H1 (cell line): ENCODE measurements at regions not wholly inside any gene's neighbourhood (a gene's known extent, or its start where the extent isn't known, plus 50 kb on each side); places are given as distances from the start of the nearest gene placed in this dataset.

Source experiments
- CTCF ChIA-PET: fragments of 300-600 bp; sonication (Branson Sonifier 250); formaldehyde crosslinking; loops from one replicate; lab custom pipeline; 2021; ENCODE audit not compliant: partially characterized antibody; lab: Charles Lee
- POLR2A ChIA-PET: fragments of 300-600 bp; sonication (Branson Sonifier 250); formaldehyde crosslinking; loops from one replicate; lab custom pipeline; 2021; ENCODE audit warnings: inconsistent platforms; ENCODE audit not compliant: partially characterized antibody; lab: Charles Lee
- DNase-seq, 2 experiments: peaks; one replicate each; pipeline versions ENCODE4 v3.0.0 to v3.0.0-alpha.2; 2010 to 2022; ENCODE audit warnings: low spot score in 2 of 2, low read depth in 1 of 2, mixed read lengths in 1 of 2
- FAIRE-seq: peaks from 2 replicates; lab custom pipeline; 2011; peaks lifted over from hg19 to GRCh38; lab: Jason Lieb, UNC
- H2AFZ ChIP-seq: 2 replicates; pipeline ENCODE4 v1.8.1; 2012; ENCODE audit warnings: low read length, inconsistent platforms
- H2AK5ac ChIP-seq: 2 replicates; pipeline ENCODE4 v1.6.1; 2013; ENCODE audit warnings: low read depth, low read length
- H2BK120ac ChIP-seq: replicated peaks from 2 replicates; pipeline ENCODE3; 2013; ENCODE audit warnings: low read depth, low read length, inconsistent platforms
- H2BK12ac ChIP-seq: 2 replicates; pipeline ENCODE4 v1.6.1; 2013; ENCODE audit warnings: low read depth, low read length
- H2BK15ac ChIP-seq: 2 replicates; pipeline ENCODE4 v1.6.1; 2013; ENCODE audit warnings: low read length
- H2BK20ac ChIP-seq: 2 replicates; pipeline ENCODE4 v1.6.1; 2013; ENCODE audit warnings: low read length
- H2BK5ac ChIP-seq: 2 replicates; pipeline ENCODE4 v1.6.1; 2013; ENCODE audit warnings: low read depth, low read length
- H3K14ac ChIP-seq: 2 replicates; pipeline ENCODE4 v1.6.1; 2013; ENCODE audit warnings: inconsistent platforms; ENCODE audit not compliant: insufficient read length
- H3K18ac ChIP-seq: 2 replicates; pipeline ENCODE4 v1.6.1; 2013; ENCODE audit warnings: low read length; ENCODE audit errors: extremely low read depth
- H3K23ac ChIP-seq: 2 replicates; pipeline ENCODE4 v1.6.1; 2013; ENCODE audit warnings: inconsistent platforms; ENCODE audit not compliant: insufficient read length
- H3K23me2 ChIP-seq: 2 replicates; pipeline ENCODE4 v1.6.1; 2013; ENCODE audit warnings: low read depth, low read length
- H3K27ac ChIP-seq: 2 replicates; pipeline ENCODE4 v1.6.1; 2011; ENCODE audit warnings: low read depth, low read length, inconsistent platforms
- H3K27me3 ChIP-seq, 4 experiments: replicated peaks in 1 of 4; 1 replicate in 1 of 4; 2 replicates in 3 of 4; pipeline versions ENCODE4 v1.6.1 to v1.8.1; 2011 to 2013; ENCODE audit warnings: low read length in 3 of 4, mild to moderate bottlenecking in 3 of 4, inconsistent platforms in 2 of 4, mixed read lengths in 2 of 4, moderate library complexity in 1 of 4; ENCODE audit not compliant: control insufficient read depth in 3 of 4, insufficient read depth in 3 of 4; ENCODE audit errors: extremely low read depth in 1 of 4
- H3K36me3 ChIP-seq, 4 experiments: 2 replicates each; pipeline versions ENCODE4 v1.6.1 to v1.8.1; 2011 to 2013; ENCODE audit warnings: mild to moderate bottlenecking in 4 of 4, low read length in 3 of 4, moderate library complexity in 2 of 4, control low read depth in 1 of 4, inconsistent platforms in 1 of 4; ENCODE audit not compliant: insufficient read depth in 4 of 4, control insufficient read depth in 2 of 4
- H3K4ac ChIP-seq: replicated peaks from 2 replicates; pipeline ENCODE3; 2013; ENCODE audit warnings: low read length, low read depth, mixed read lengths, inconsistent platforms; ENCODE audit not compliant: insufficient read length
- H3K4me1 ChIP-seq, 4 experiments: replicated peaks in 1 of 4; 1 replicate in 1 of 4; 2 replicates in 3 of 4; pipeline versions ENCODE4 v1.6.1 to v1.8.1; 2011 to 2013; ENCODE audit warnings: low read length in 3 of 4, inconsistent platforms in 2 of 4, mixed read lengths in 1 of 4; ENCODE audit not compliant: insufficient read depth in 4 of 4, control insufficient read depth in 3 of 4
- H3K4me2 ChIP-seq, 2 experiments: 2 replicates each; pipeline versions ENCODE4 v1.6.1 to v1.8.1; 2011 to 2013; ENCODE audit warnings: low read depth in 2 of 2, low read length in 2 of 2, control low read depth in 1 of 2, inconsistent platforms in 1 of 2, mild to moderate bottlenecking in 1 of 2; ENCODE audit not compliant: insufficient read depth in 1 of 2
- H3K4me3 ChIP-seq, 4 experiments: fragments of 200-600, 300-600 bp in 1 of 4; sonication (generic), shearing (Covaris generic), sonication (Bioruptor Twin) in 1 of 4; 2 replicates each; pipeline versions ENCODE4 v1.5.1 to v1.8.1; 2011 to 2016; ENCODE audit warnings: low read length in 4 of 4, low read depth in 3 of 4, control low read depth in 2 of 4, inconsistent platforms in 2 of 4, mild to moderate bottlenecking in 2 of 4, mixed read lengths in 1 of 4, moderate library complexity in 1 of 4; ENCODE audit not compliant: insufficient read depth in 2 of 4; ENCODE audit errors: extremely low read depth in 1 of 4
- H3K56ac ChIP-seq: replicated peaks from 2 replicates; pipeline ENCODE3; 2013; ENCODE audit warnings: low read depth, mild to moderate bottlenecking, mixed read lengths, low read length, inconsistent platforms; ENCODE audit not compliant: insufficient read length
- H3K79me1 ChIP-seq: 2 replicates; pipeline ENCODE4 v1.6.1; 2013; ENCODE audit warnings: low read depth, low read length, control low read depth
- H3K79me2 ChIP-seq, 2 experiments: 2 replicates each; pipeline versions ENCODE4 v1.6.1 to v1.8.1; 2012 to 2013; ENCODE audit warnings: low read length in 2 of 2, mild to moderate bottlenecking in 2 of 2, inconsistent platforms in 1 of 2; ENCODE audit not compliant: insufficient read depth in 2 of 2, control insufficient read depth in 1 of 2
- H3K9ac ChIP-seq, 4 experiments: replicated peaks in 1 of 4; 1 replicate in 1 of 4; 2 replicates in 3 of 4; pipeline versions ENCODE4 v1.6.1 to v1.8.1; 2011 to 2013; ENCODE audit warnings: low read depth in 3 of 4, low read length in 3 of 4, control low read depth in 2 of 4, mild to moderate bottlenecking in 2 of 4, moderate library complexity in 2 of 4, inconsistent platforms in 1 of 4; ENCODE audit errors: extremely low read depth in 1 of 4
- H3K9me3 ChIP-seq, 2 experiments: 2 replicates each; pipeline versions ENCODE4 v1.6.1 to v1.8.1; 2012 to 2013; ENCODE audit warnings: mild to moderate bottlenecking in 2 of 2, moderate library complexity in 2 of 2, control low read depth in 1 of 2, inconsistent platforms in 1 of 2, low read depth in 1 of 2, low read length in 1 of 2, mixed read lengths in 1 of 2; ENCODE audit not compliant: insufficient read depth in 2 of 2
- H4K20me1 ChIP-seq, 2 experiments: replicated peaks in 1 of 2; 2 replicates each; pipeline versions ENCODE3 to v1.8.1; 2011 to 2013; ENCODE audit warnings: inconsistent platforms in 2 of 2, low read length in 2 of 2, mild to moderate bottlenecking in 1 of 2; ENCODE audit not compliant: insufficient read depth in 2 of 2, control insufficient read depth in 1 of 2
- H4K5ac ChIP-seq: 2 replicates; pipeline ENCODE4 v1.6.1; 2013; ENCODE audit warnings: low read length, low read depth, mixed read lengths, inconsistent platforms; ENCODE audit not compliant: insufficient read length
- H4K8ac ChIP-seq: 2 replicates; pipeline ENCODE4 v1.8.0; 2013; ENCODE audit warnings: mild to moderate bottlenecking, moderate library complexity, low read length, inconsistent platforms; ENCODE audit not compliant: insufficient read depth; ENCODE audit errors: extremely low read depth
- H4K91ac ChIP-seq: replicated peaks from 2 replicates; pipeline ENCODE3; 2013; ENCODE audit warnings: low read length, mixed read lengths, inconsistent platforms; ENCODE audit not compliant: insufficient read length
- CTBP2 ChIP-seq: IDR thresholded peaks from 2 replicates; pipeline ENCODE4 v1.7.0; 2011; ENCODE audit warnings: borderline replicate concordance, mild to moderate bottlenecking, moderate library complexity, mixed read lengths, low read length; ENCODE audit not compliant: insufficient read depth, insufficient read length
- FOSL1 ChIP-seq: IDR thresholded peaks from 2 replicates; pipeline ENCODE4 v1.6.1; 2011; ENCODE audit warnings: mild to moderate bottlenecking, low read depth, low read length, moderate library complexity; ENCODE audit not compliant: insufficient read depth
- JUND ChIP-seq: IDR thresholded peaks from 2 replicates; pipeline ENCODE4 v1.6.1; 2011; ENCODE audit warnings: mild to moderate bottlenecking, improper control_type of control experiment, low read length
- RFX5 ChIP-seq: IDR thresholded peaks from 2 replicates; pipeline ENCODE4 v1.6.1; 2011; ENCODE audit warnings: low read depth, low read length, improper control_type of control experiment, borderline replicate concordance
- SIN3A ChIP-seq, 2 experiments: IDR thresholded peaks in 1 of 2; conservative IDR thresholded peaks in 1 of 2; 2 replicates each; pipeline ENCODE4 v1.6.1; 2011 to 2012; ENCODE audit warnings: low read length in 2 of 2, improper control_type of control experiment in 1 of 2, low read depth in 1 of 2, mild to moderate bottlenecking in 1 of 2
- SP1 ChIP-seq: IDR thresholded peaks from 2 replicates; pipeline ENCODE4 v1.6.1; 2011; ENCODE audit warnings: low read depth, low read length
- SP4 ChIP-seq: IDR thresholded peaks from 2 replicates; pipeline ENCODE4 v1.6.1; 2012; ENCODE audit warnings: low read length, inconsistent platforms
- TF ChIP-seq, protein P1 (sequence below): IDR thresholded peaks from 2 replicates; pipeline ENCODE4 v1.6.1; 2012; ENCODE audit warnings: low read length, inconsistent platforms

GRCh38 chr13:50509167-50509566 lies 334.3 kb downstream of the DLEU7 start:
- POLR2A ChIA-PET, result no interaction called here
- CTCF ChIA-PET, result interaction anchor here (0.6 to 0.7 kb wide), 2 partner anchors 154 to 489 kb away, joined by 3 to 4 read pairs; no protein-coding TSS in a partner anchor
- DNase-seq, result no peak

More at GRCh38 chr13:50509167-50509566, 334.3 kb downstream of the DLEU7 start:
- Histone ChIP-seq H3K79me1 (no peaks in the 10 kb centered on the region), H4K8ac (no peak overlapping the region), H4K91ac (no peak overlapping the region), H4K20me1 (no peaks in the 10 kb centered on the region), H3K9me3 (peaks cover 16 to 17% of the 10 kb centered on the region in 2 experiments), H3K36me3 (peaks cover 0 to 3% (median 0%) of the 10 kb centered on the region in 4 experiments; a peak in 1 of 8 replicates), H3K4me1 (no peaks in the 10 kb centered on the region), H3K14ac (no peak overlapping the region), H2AFZ (no peak overlapping the region), H2AK5ac (no peak overlapping the region), H2BK5ac (no peak overlapping the region), H3K79me2 (no peaks in the 10 kb centered on the region), H2BK20ac (no peak overlapping the region), H3K27ac (no peak overlapping the region), H3K4ac (no peak overlapping the region), H3K4me3 (no peak overlapping the region), H2BK12ac (no peak overlapping the region), H4K5ac (no peak overlapping the region), H3K18ac (no peak overlapping the region), H3K9ac (no peak overlapping the region), H3K4me2 (no peak overlapping the region), H3K23me2 (no peaks in the 10 kb centered on the region), H3K27me3 (no peaks in the 10 kb centered on the region), H2BK15ac (no peak overlapping the region), H3K23ac (no peak overlapping the region), H3K56ac (no peak overlapping the region), H2BK120ac (no peak overlapping the region)
- FAIRE-seq, result no peak
- no peak for TF ChIP-seq SP1
- no peak for TF ChIP-seq JUND
- no peak for TF ChIP-seq SIN3A (conservative IDR thresholded peaks at IDR 0.05 in 1 of 2, IDR thresholded peaks at IDR 0.05 in 1 of 2; ENCODE audit: low read depth in 1 of 2, low read length in 2 of 2)
- no peak for TF ChIP-seq CTBP2
- TF ChIP-seq SP4, result no peak
- TF ChIP-seq, protein P1, sequence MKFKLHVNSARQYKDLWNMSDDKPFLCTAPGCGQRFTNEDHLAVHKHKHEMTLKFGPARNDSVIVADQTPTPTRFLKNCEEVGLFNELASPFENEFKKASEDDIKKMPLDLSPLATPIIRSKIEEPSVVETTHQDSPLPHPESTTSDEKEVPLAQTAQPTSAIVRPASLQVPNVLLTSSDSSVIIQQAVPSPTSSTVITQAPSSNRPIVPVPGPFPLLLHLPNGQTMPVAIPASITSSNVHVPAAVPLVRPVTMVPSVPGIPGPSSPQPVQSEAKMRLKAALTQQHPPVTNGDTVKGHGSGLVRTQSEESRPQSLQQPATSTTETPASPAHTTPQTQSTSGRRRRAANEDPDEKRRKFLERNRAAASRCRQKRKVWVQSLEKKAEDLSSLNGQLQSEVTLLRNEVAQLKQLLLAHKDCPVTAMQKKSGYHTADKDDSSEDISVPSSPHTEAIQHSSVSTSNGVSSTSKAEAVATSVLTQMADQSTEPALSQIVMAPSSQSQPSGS, result no peak
- no peak for TF ChIP-seq RFX5
- TF ChIP-seq FOSL1, result no peak
